H1 (cell line): ENCODE measurements at regions not wholly inside any gene's neighbourhood (a gene's known extent, or its start where the extent isn't known, plus 50 kb on each side); places are given as distances from the start of the nearest gene placed in this dataset.
"Not testable (repeated sequence)": the region's sequence is repeated elsewhere in the genome, so short reads cannot be mapped to it uniquely, and the experiment has no call there.

ENCODE experiments used
- CTCF ChIA-PET: fragments of 300-600 bp; sonication (Branson Sonifier 250); formaldehyde crosslinking; loops from one replicate; lab custom pipeline; 2021; ENCODE audit not compliant: partially characterized antibody; lab: Charles Lee
- POLR2A ChIA-PET: fragments of 300-600 bp; sonication (Branson Sonifier 250); formaldehyde crosslinking; loops from one replicate; lab custom pipeline; 2021; ENCODE audit warnings: inconsistent platforms; ENCODE audit not compliant: partially characterized antibody; lab: Charles Lee
- DNase-seq, 2 experiments: peaks; one replicate each; pipeline versions ENCODE4 v3.0.0 to v3.0.0-alpha.2; 2010 to 2022; ENCODE audit warnings: low spot score in 2 of 2, low read depth in 1 of 2, mixed read lengths in 1 of 2
- FAIRE-seq: peaks from 2 replicates; lab custom pipeline; 2011; peaks lifted over from hg19 to GRCh38; lab: Jason Lieb, UNC
- H2AFZ ChIP-seq: 2 replicates; pipeline ENCODE4 v1.8.1; 2012; ENCODE audit warnings: low read length, inconsistent platforms
- H2AK5ac ChIP-seq: 2 replicates; pipeline ENCODE4 v1.6.1; 2013; ENCODE audit warnings: low read depth, low read length
- H2BK120ac ChIP-seq: replicated peaks from 2 replicates; pipeline ENCODE3; 2013; ENCODE audit warnings: low read depth, low read length, inconsistent platforms
- H2BK12ac ChIP-seq: 2 replicates; pipeline ENCODE4 v1.6.1; 2013; ENCODE audit warnings: low read depth, low read length
- H2BK15ac ChIP-seq: 2 replicates; pipeline ENCODE4 v1.6.1; 2013; ENCODE audit warnings: low read length
- H2BK20ac ChIP-seq: 2 replicates; pipeline ENCODE4 v1.6.1; 2013; ENCODE audit warnings: low read length
- H2BK5ac ChIP-seq: 2 replicates; pipeline ENCODE4 v1.6.1; 2013; ENCODE audit warnings: low read depth, low read length
- H3K14ac ChIP-seq: 2 replicates; pipeline ENCODE4 v1.6.1; 2013; ENCODE audit warnings: inconsistent platforms; ENCODE audit not compliant: insufficient read length
- H3K18ac ChIP-seq: 2 replicates; pipeline ENCODE4 v1.6.1; 2013; ENCODE audit warnings: low read length; ENCODE audit errors: extremely low read depth
- H3K23ac ChIP-seq: 2 replicates; pipeline ENCODE4 v1.6.1; 2013; ENCODE audit warnings: inconsistent platforms; ENCODE audit not compliant: insufficient read length
- H3K23me2 ChIP-seq: 2 replicates; pipeline ENCODE4 v1.6.1; 2013; ENCODE audit warnings: low read depth, low read length
- H3K27ac ChIP-seq: 2 replicates; pipeline ENCODE4 v1.6.1; 2011; ENCODE audit warnings: low read depth, low read length, inconsistent platforms
- H3K27me3 ChIP-seq, 4 experiments: replicated peaks in 1 of 4; 1 replicate in 1 of 4; 2 replicates in 3 of 4; pipeline versions ENCODE4 v1.6.1 to v1.8.1; 2011 to 2013; ENCODE audit warnings: low read length in 3 of 4, mild to moderate bottlenecking in 3 of 4, inconsistent platforms in 2 of 4, mixed read lengths in 2 of 4, moderate library complexity in 1 of 4; ENCODE audit not compliant: control insufficient read depth in 3 of 4, insufficient read depth in 3 of 4; ENCODE audit errors: extremely low read depth in 1 of 4
- H3K36me3 ChIP-seq, 4 experiments: 2 replicates each; pipeline versions ENCODE4 v1.6.1 to v1.8.1; 2011 to 2013; ENCODE audit warnings: mild to moderate bottlenecking in 4 of 4, low read length in 3 of 4, moderate library complexity in 2 of 4, control low read depth in 1 of 4, inconsistent platforms in 1 of 4; ENCODE audit not compliant: insufficient read depth in 4 of 4, control insufficient read depth in 2 of 4
- H3K4ac ChIP-seq: replicated peaks from 2 replicates; pipeline ENCODE3; 2013; ENCODE audit warnings: low read length, low read depth, mixed read lengths, inconsistent platforms; ENCODE audit not compliant: insufficient read length
- H3K4me1 ChIP-seq, 4 experiments: replicated peaks in 1 of 4; 1 replicate in 1 of 4; 2 replicates in 3 of 4; pipeline versions ENCODE4 v1.6.1 to v1.8.1; 2011 to 2013; ENCODE audit warnings: low read length in 3 of 4, inconsistent platforms in 2 of 4, mixed read lengths in 1 of 4; ENCODE audit not compliant: insufficient read depth in 4 of 4, control insufficient read depth in 3 of 4
- H3K4me2 ChIP-seq, 2 experiments: 2 replicates each; pipeline versions ENCODE4 v1.6.1 to v1.8.1; 2011 to 2013; ENCODE audit warnings: low read depth in 2 of 2, low read length in 2 of 2, control low read depth in 1 of 2, inconsistent platforms in 1 of 2, mild to moderate bottlenecking in 1 of 2; ENCODE audit not compliant: insufficient read depth in 1 of 2
- H3K4me3 ChIP-seq, 4 experiments: fragments of 200-600, 300-600 bp in 1 of 4; sonication (generic), shearing (Covaris generic), sonication (Bioruptor Twin) in 1 of 4; 2 replicates each; pipeline versions ENCODE4 v1.5.1 to v1.8.1; 2011 to 2016; ENCODE audit warnings: low read length in 4 of 4, low read depth in 3 of 4, control low read depth in 2 of 4, inconsistent platforms in 2 of 4, mild to moderate bottlenecking in 2 of 4, mixed read lengths in 1 of 4, moderate library complexity in 1 of 4; ENCODE audit not compliant: insufficient read depth in 2 of 4; ENCODE audit errors: extremely low read depth in 1 of 4
- H3K56ac ChIP-seq: replicated peaks from 2 replicates; pipeline ENCODE3; 2013; ENCODE audit warnings: low read depth, mild to moderate bottlenecking, mixed read lengths, low read length, inconsistent platforms; ENCODE audit not compliant: insufficient read length
- H3K79me1 ChIP-seq: 2 replicates; pipeline ENCODE4 v1.6.1; 2013; ENCODE audit warnings: low read depth, low read length, control low read depth
- H3K79me2 ChIP-seq, 2 experiments: 2 replicates each; pipeline versions ENCODE4 v1.6.1 to v1.8.1; 2012 to 2013; ENCODE audit warnings: low read length in 2 of 2, mild to moderate bottlenecking in 2 of 2, inconsistent platforms in 1 of 2; ENCODE audit not compliant: insufficient read depth in 2 of 2, control insufficient read depth in 1 of 2
- H3K9ac ChIP-seq, 4 experiments: replicated peaks in 1 of 4; 1 replicate in 1 of 4; 2 replicates in 3 of 4; pipeline versions ENCODE4 v1.6.1 to v1.8.1; 2011 to 2013; ENCODE audit warnings: low read depth in 3 of 4, low read length in 3 of 4, control low read depth in 2 of 4, mild to moderate bottlenecking in 2 of 4, moderate library complexity in 2 of 4, inconsistent platforms in 1 of 4; ENCODE audit errors: extremely low read depth in 1 of 4
- H3K9me3 ChIP-seq, 2 experiments: 2 replicates each; pipeline versions ENCODE4 v1.6.1 to v1.8.1; 2012 to 2013; ENCODE audit warnings: mild to moderate bottlenecking in 2 of 2, moderate library complexity in 2 of 2, control low read depth in 1 of 2, inconsistent platforms in 1 of 2, low read depth in 1 of 2, low read length in 1 of 2, mixed read lengths in 1 of 2; ENCODE audit not compliant: insufficient read depth in 2 of 2
- H4K20me1 ChIP-seq, 2 experiments: replicated peaks in 1 of 2; 2 replicates each; pipeline versions ENCODE3 to v1.8.1; 2011 to 2013; ENCODE audit warnings: inconsistent platforms in 2 of 2, low read length in 2 of 2, mild to moderate bottlenecking in 1 of 2; ENCODE audit not compliant: insufficient read depth in 2 of 2, control insufficient read depth in 1 of 2
- H4K5ac ChIP-seq: 2 replicates; pipeline ENCODE4 v1.6.1; 2013; ENCODE audit warnings: low read length, low read depth, mixed read lengths, inconsistent platforms; ENCODE audit not compliant: insufficient read length
- H4K8ac ChIP-seq: 2 replicates; pipeline ENCODE4 v1.8.0; 2013; ENCODE audit warnings: mild to moderate bottlenecking, moderate library complexity, low read length, inconsistent platforms; ENCODE audit not compliant: insufficient read depth; ENCODE audit errors: extremely low read depth
- H4K91ac ChIP-seq: replicated peaks from 2 replicates; pipeline ENCODE3; 2013; ENCODE audit warnings: low read length, mixed read lengths, inconsistent platforms; ENCODE audit not compliant: insufficient read length
- WGBS, 2 experiments: shearing (Covaris generic) in 1 of 2; methylation state at CpG; one replicate each; pipeline versions ENCODE4 v1.1.6 to v1.1.7; 2013 to 2015; ENCODE audit warnings: low lambda C conversion rate in 2 of 2, mixed read lengths in 2 of 2, inconsistent platforms in 1 of 2, low coverage in 1 of 2, missing lambda C conversion rate in 1 of 2; ENCODE audit not compliant: insufficient replicate concordance in 2 of 2, insufficient coverage in 1 of 2, insufficient read length in 1 of 2; ENCODE audit errors: extremely low coverage in 1 of 2, missing lambda C conversion rate in 1 of 2; 5-methylcytosine and 5-hydroxymethylcytosine counted together

DNA sequence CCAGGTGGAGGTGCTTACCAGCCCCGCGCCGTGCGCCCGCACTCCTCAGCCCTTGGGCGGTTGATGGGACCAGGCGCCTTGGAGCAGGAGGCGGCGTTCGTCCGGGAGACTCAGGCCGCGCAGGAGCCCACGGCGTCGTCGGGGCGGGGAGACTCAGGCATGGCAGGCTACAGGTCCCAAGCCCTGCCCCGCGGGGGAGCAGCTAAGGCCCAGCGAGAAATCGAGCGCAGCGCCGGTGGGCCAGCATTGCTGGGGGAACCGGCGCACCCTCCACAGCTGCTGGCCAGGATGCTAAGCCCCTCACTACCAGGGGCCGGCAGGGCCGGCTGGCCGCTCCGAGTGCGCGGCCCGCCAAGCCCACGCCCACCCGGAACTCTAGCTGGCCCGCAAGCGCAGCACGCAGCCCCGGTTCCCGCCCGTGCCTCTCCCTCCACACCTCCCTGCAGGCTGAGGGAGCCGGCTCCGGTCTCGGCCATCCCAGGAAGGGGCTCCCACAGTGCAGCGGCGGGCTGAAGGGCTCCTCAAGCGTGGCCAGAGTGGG, 1087.5 kb downstream of the GALC start:
- H3K4me2 ChIP-seq = not testable (repeated sequence)

More for the DNA sequence above, 1087.5 kb downstream of the GALC start:
- H3K14ac ChIP-seq, H2BK15ac ChIP-seq, DNase-seq, H3K9ac ChIP-seq, H2AFZ ChIP-seq, H4K20me1 ChIP-seq, H3K23me2 ChIP-seq, POLR2A ChIA-PET, H3K27me3 ChIP-seq, H3K27ac ChIP-seq, H3K79me1 ChIP-seq, H3K79me2 ChIP-seq, H2AK5ac ChIP-seq, FAIRE-seq, H3K4ac ChIP-seq, H3K36me3 ChIP-seq, H3K4me3 ChIP-seq, H2BK20ac ChIP-seq, H4K8ac ChIP-seq, H3K23ac ChIP-seq, H2BK120ac ChIP-seq, H3K56ac ChIP-seq, H2BK12ac ChIP-seq, H3K4me1 ChIP-seq, H4K5ac ChIP-seq, H3K18ac ChIP-seq, H4K91ac ChIP-seq, H2BK5ac ChIP-seq, H3K9me3 ChIP-seq: not testable (repeated sequence)
- WGBS, 2 experiments = 96% methylated on average over 33 of the region's 48 CpGs; no CpG with 5 or more reads in 1 of the 2 experiments
- CTCF ChIA-PET = interaction anchor here (0.7 to 2.2 kb wide), 3 partner anchors 10 to 43 kb away, joined by 3 to 5 read pairs (median 3); no protein-coding TSS in a partner anchor
